Suprapubic skin (tissue), 4 donors: ENCODE measurements at regions not wholly inside any gene's neighbourhood (a gene's known extent, or its start where the extent isn't known, plus 50 kb on each side); places are given as distances from the start of the nearest gene placed in this dataset.

Source experiments
- EP300 ChIP-seq: sonication (generic); formaldehyde crosslinking; IDR thresholded peaks from one replicate; pipeline ENCODE4 v1.6.1; 2017; ENCODE audit warnings: antibody characterized with exemption
- POLR2A ChIP-seq, 2 donors: fragments of 450-650 bp; IDR thresholded peaks; one replicate each; pipeline ENCODE4 v1.6.1; 2017; ENCODE audit warnings: antibody characterized with exemption in 2 of 2, mild to moderate bottlenecking in 2 of 2, moderate library complexity in 2 of 2
- POLR2AphosphoS5 ChIP-seq, 3 donors: sonication (generic); formaldehyde crosslinking; IDR thresholded peaks; one replicate each; pipeline ENCODE4 v1.6.1; 2017; ENCODE audit warnings: antibody characterized with exemption in 3 of 3
- TF ChIP-seq, protein P1 (sequence below), 2 donors: fragments of 200-600 bp in 1 of 2; fragments of 450-650 bp in 1 of 2; sonication (generic) in 1 of 2; IDR thresholded peaks; one replicate each; pipeline ENCODE4 v1.5.1; 2016 to 2019; ENCODE audit warnings: antibody characterized with exemption in 2 of 2, mild to moderate bottlenecking in 1 of 2, moderate library complexity in 1 of 2

GRCh38 chr15:79680720-79681119 is 216.1 kb downstream of the MTHFS start:
- TF ChIP-seq, protein P1, sequence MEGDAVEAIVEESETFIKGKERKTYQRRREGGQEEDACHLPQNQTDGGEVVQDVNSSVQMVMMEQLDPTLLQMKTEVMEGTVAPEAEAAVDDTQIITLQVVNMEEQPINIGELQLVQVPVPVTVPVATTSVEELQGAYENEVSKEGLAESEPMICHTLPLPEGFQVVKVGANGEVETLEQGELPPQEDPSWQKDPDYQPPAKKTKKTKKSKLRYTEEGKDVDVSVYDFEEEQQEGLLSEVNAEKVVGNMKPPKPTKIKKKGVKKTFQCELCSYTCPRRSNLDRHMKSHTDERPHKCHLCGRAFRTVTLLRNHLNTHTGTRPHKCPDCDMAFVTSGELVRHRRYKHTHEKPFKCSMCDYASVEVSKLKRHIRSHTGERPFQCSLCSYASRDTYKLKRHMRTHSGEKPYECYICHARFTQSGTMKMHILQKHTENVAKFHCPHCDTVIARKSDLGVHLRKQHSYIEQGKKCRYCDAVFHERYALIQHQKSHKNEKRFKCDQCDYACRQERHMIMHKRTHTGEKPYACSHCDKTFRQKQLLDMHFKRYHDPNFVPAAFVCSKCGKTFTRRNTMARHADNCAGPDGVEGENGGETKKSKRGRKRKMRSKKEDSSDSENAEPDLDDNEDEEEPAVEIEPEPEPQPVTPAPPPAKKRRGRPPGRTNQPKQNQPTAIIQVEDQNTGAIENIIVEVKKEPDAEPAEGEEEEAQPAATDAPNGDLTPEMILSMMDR (IDR thresholded peaks at IDR 0.05) = no peak
- no peak for TF ChIP-seq POLR2AphosphoS5 (IDR thresholded peaks at IDR 0.05)
- TF ChIP-seq POLR2A (IDR thresholded peaks at IDR 0.05) = no peak
- TF ChIP-seq EP300 = no peak
